Motor neuron (in vitro differentiated cells): ENCODE measurements at regions not wholly inside any gene's neighbourhood (a gene's known extent, or its start where the extent isn't known, plus 50 kb on each side); places are given as distances from the start of the nearest gene placed in this dataset.
"Not testable (repeated sequence)": the region's sequence is repeated elsewhere in the genome, so short reads cannot be mapped to it uniquely, and the experiment has no call there.

ENCODE experiments used
- ATAC-seq, 8 experiments: fragments of 200-7000 bp; cut with Tn5 transposase; replicated peaks in 6 of 8; 2 replicates each; pipeline ENCODE4 v1.8.0; 2021; ENCODE audit warnings: mild to moderate bottlenecking in 8 of 8, moderate library complexity in 8 of 8
- H3K27ac ChIP-seq, 2 donors: fragments of 250-450 bp; sonication (Bioruptor Pico); 2 replicates each; pipeline ENCODE4 v1.9.0; 2021; ENCODE audit warnings: antibody characterized with exemption in 2 of 2, mild to moderate bottlenecking in 2 of 2, moderate library complexity in 1 of 2
- H3K4me1 ChIP-seq, 2 donors: fragments of 250-450 bp; sonication (Bioruptor Pico); replicated peaks in 1 of 2; 2 replicates each; pipeline ENCODE4 v1.6.1; 2021; ENCODE audit warnings: antibody characterized with exemption in 2 of 2, mild to moderate bottlenecking in 2 of 2, moderate library complexity in 1 of 2
- H3K4me3 ChIP-seq, 5 donors: fragments of 250-450 bp; sonication (Bioruptor Pico); 2 replicates each; pipeline ENCODE4 v1.9.0; 2021; ENCODE audit warnings: antibody characterized with exemption in 5 of 5, mild to moderate bottlenecking in 5 of 5, moderate library complexity in 4 of 5
- WGBS, 10 experiments: fragments of 450-650 bp; shearing (Covaris generic); methylation state at CpG; one replicate each; pipeline ENCODE4 v1.0.0; 2022; 5-methylcytosine and 5-hydroxymethylcytosine counted together
- in situ Hi-C, 9 experiments: fragments of 400-800 bp; cut with MboI; loops; one replicate each; pipeline ENCODE4 v1.15.0; 2021; ENCODE audit warnings: low sequenced_read_pairs in 9 of 9, low pct_unique_long_range_greater_than_20kb in 2 of 9; ENCODE audit not compliant: unreplicated experiment in 9 of 9

DNA sequence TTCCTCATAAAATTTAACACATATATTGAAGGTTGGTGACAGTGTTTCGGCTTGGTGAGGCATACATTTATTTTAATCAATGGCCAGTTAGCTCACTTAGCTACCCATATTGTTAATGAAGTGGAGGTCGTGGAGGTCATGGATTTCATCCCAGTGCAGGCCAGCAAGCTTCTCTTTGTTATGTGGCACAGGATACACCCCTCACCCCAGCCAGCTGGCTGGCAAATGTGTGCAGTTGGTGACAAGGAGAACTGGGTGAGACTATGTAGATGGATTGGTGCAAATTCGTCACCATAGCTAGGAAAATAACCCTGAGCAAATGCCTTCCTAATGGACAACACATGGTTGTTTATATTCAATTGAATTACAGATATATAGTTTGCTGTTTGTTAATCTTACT is 50.5 kb upstream of the FOXP2 start:
- Histone ChIP-seq H3K4me3 (no peak overlapping the region), H3K4me1 (peaks cover 8 to 25% of the 10 kb centered on the region in 2 donors), H3K27ac (no peak overlapping the region)
- in situ Hi-C loops = no loop called here
- ATAC-seq = peak; percentile 24 to 80 (median 48)
- 5 to 44% (median 24%) methylated on average over 1 to 3 of the region's 3 CpGs; no CpG with 5 or more reads in 2 of the 10 experiments for WGBS, 10 experiments

DNA sequence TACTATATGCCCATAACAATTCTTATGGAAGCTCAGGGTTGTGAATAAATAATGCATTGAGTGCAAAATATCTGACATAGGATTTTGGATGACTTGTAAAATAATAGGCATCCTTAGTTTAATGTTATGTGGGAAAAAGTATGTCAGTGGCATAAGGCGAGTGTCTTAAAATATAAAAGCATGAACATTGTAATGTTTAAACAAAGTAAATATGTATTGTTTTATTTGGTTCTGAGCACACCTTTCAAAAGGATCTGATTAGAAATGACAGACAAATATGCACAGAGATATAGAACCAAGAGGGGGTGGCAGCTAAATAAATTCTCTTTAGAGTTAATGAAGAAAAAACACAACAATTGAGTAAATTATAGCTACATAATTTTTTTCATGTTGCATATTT is 51.3 kb upstream of the FOXP2 start:
- no peak for ATAC-seq
- 29 to 100% (median 87%) methylated on average over 1 of the region's 1 CpG; no CpG with 5 or more reads in 2 of the 10 experiments for WGBS, 10 experiments
- H3K4me1 ChIP-seq = peaks cover 8 to 25% of the 10 kb centered on the region in 2 donors
- no peak overlapping the region for H3K27ac ChIP-seq
- H3K4me3 ChIP-seq = no peak overlapping the region
- in situ Hi-C loops = no loop called here

DNA sequence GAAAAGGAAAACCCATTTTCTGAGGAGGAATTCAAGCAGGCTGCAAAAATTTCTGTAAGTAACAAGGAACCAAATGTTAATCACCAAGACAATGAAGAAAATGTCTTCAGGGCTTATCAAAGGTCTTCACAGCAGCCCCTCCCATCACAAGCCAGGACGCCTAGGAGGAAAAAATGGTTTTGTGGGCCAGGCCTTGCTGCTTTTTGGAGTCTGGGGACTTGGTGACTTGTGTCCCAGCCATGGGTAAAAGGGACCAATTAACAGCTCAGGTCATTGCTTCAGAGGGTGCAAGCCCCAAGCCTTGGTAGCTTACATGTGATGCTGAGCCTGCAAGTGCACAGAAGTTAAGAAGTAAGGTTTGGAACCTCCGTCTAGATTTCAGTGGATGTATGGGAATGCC is 55.7 kb upstream of the FOXP2 start:
- H3K4me3 ChIP-seq = no peak overlapping the region
- ATAC-seq = no peak
- peaks cover under 1 to 2% of the 10 kb centered on the region in 2 donors for H3K4me1 ChIP-seq
- H3K27ac ChIP-seq = no peak overlapping the region
- in situ Hi-C loops = no loop called here
- WGBS, 10 experiments = 60 to 100% (median 90%) methylated on average over 1 to 2 of the region's 2 CpGs; no CpG with 5 or more reads in 4 of the 10 experiments

DNA sequence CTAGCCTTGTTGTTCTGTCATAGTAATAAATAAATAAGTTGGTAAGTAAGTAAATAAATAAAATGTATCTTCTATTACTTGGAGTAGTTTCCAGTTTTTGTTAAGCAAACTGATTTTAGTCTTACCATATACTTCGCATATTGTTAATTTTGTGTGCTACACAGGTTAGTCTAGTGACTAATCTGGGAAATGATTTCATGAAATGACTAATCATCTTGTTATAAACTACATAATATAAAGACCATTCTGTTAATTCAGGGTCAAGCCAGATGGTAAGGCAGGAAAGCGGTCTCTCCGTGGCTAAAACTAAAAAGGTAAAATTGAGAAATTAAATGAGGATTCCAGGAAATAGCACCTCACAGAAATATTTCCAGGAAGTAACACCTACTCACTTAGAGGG is 58.5 kb upstream of the FOXP2 start:
- Histone ChIP-seq H3K4me1 (no peaks in the 10 kb centered on the region), H3K27ac (no peak overlapping the region), H3K4me3 (no peak overlapping the region)
- 59 to 100% (median 92%) methylated on average over 1 to 3 of the region's 3 CpGs for whole genome bisulfite sequencing, 10 experiments
- peak in 1 of 8 experiments; percentile 33 for ATAC-seq
- in situ Hi-C loops = no loop called here

DNA sequence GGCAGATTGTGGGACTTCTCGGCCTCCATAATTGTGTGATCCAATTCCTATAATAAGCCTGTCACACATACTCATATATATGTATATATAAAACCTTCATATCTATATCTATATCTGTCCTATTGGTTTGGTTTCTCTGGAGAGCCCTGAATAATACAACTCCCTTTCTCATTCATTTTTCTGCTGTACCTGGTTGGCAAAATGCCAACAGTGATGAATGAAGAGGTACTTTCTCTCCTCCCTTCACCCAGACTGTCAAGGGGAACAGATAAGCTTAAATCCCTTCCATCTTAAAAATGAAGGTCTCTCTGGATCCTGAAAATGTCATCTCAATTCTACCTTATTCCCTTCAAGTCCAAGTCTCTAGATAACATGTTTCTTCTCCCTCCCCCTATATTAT is 60.3 kb upstream of the FOXP2 start:
- ATAC-seq = no peak
- in situ Hi-C loops = no loop called here
- no peaks in the 10 kb centered on the region for H3K4me1 ChIP-seq
- no peak overlapping the region for H3K4me3 ChIP-seq
- no peak overlapping the region for H3K27ac ChIP-seq
- WGBS, 10 experiments = 57 to 100% (median 100%) methylated on average over 1 of the region's 1 CpG; no CpG with 5 or more reads in 5 of the 10 experiments

DNA sequence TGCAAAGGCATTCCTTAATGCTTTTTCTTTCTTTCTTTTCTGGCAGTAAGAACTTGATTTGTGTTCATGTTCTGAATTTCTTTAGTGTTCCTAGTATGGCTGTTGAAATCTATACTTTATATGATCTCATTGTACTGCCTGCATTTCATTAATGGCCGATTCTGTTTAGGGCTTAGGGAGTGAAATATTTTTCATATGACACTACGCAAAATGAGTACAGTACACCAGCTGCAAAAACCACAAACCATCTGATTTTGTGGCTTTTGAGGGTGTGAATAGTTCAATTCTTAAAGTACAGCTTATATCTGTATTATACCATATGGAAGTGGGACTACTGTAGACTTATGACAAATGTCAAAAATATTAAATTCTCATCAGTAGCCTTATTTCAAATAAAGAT is 69.1 kb upstream of the FOXP2 start:
- 0 to 100% (median 52%) methylated on average over 1 to 2 of the region's 2 CpGs; no CpG with 5 or more reads in 2 of the 10 experiments for WGBS, 10 experiments

DNA sequence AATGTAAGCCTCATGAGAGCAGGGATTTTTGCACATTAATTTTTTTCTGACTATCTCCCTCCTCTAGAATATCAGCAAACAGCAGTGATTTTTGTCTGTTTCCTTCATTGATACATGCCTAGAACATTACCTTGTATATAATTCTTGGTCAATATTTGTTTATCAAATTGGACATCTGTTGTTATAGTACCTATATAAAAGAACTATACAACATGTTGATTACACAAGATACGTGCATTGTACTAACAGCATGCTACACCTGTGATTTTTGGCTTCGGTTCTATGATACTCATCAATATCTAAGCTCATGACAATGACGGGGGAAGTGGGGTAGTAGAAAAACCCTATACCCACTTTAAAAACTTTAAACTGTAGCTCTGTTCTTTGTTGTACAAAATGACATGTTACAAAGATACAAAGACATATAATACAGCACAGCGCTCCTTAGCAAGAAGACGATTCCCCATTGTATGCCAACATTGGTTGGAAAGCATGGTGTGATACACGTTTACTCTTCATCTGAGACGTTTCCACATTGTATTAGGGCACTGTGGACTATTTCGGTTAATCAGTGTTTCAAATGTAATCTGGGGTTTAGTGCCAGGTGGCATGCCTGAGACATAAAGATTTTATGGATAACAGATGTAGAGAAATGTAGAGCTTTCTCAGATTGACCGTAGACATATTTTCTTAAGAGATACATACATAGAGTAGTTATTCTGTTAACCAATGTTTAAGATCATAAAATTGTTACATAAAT is 70.5 kb upstream of the FOXP2 start:
- no peak for ATAC-seq
- no peak overlapping the region for H3K4me3 ChIP-seq
- no peak overlapping the region for H3K27ac ChIP-seq
- in situ Hi-C loops = no loop called here
- whole genome bisulfite sequencing, 10 experiments = 46 to 100% (median 97%) methylated on average over 1 to 9 of the region's 9 CpGs; no CpG with 5 or more reads in 2 of the 10 experiments
- H3K4me1 ChIP-seq = no peaks in the 10 kb centered on the region

More for the DNA sequence above, 69.1 kb upstream of the FOXP2 start:
- no peaks in the 10 kb centered on the region for H3K4me1 ChIP-seq
- H3K4me3 ChIP-seq = no peak overlapping the region
- in situ Hi-C loops = no loop called here
- no peak overlapping the region for H3K27ac ChIP-seq
- ATAC-seq = no peak

DNA sequence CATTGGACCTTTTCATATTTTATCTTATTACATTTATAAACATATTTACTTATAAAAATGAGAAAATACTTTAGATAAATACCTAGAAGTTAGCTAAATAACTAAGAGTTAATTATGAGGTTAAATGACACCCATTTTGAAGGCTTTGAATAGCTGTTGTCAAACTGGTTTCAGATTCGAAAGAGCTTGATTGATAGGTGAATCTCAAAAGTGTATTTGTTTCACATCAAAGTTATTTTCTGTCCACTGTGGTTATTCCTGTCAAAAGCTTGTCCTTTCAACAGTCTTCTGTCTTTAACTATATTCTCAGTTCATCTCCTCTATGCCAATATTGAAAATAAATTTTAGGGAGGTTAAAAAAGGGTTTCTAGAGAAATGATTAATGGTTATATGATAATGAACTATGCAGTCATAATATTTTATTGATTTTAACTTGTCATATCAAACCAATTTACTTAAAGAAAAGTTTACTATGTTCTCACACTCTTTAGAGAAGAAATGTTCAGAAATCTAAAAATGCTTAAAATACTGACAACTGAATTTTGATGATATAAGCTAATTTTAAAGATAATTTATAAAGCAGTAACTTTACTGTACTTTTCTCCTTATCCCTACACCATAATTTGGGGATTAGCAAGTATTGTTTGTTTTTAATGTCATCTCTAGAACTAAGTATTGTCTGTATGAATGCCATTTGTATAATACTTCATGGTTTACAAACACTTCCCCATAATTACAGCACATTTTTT is 72.0 kb upstream of the FOXP2 start:
- ATAC-seq = no peak
- Histone ChIP-seq H3K4me3 (no peak overlapping the region), H3K27ac (no peak overlapping the region), H3K4me1 (no peaks in the 10 kb centered on the region)
- in situ Hi-C loops = no loop called here
- WGBS, 10 experiments = 13 to 100% (median 78%) methylated on average over 1 of the region's 1 CpG; no CpG with 5 or more reads in 2 of the 10 experiments

DNA sequence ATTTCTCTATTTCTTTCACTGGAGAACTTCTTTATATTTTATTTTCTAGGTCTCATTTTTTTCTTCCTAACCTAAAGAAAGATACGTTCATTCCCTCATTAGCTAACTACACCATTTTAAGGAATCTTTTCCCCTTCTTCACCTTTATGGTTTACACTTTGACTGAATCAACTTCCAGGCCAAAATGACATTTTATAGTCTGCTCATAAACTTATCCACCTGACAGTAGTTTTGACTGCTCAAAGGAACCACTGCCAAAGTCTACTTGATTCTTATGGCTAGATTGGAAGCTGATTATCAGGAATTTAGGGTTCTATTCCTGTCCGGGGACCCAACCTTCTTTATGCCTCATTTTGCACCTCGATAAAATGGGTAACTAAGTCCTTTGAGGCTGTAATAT is 73.0 kb upstream of the FOXP2 start:
- no peak overlapping the region for H3K27ac ChIP-seq
- WGBS, 10 experiments = 17 to 85% (median 75%) methylated on average over 1 to 3 of the region's 3 CpGs; no CpG with 5 or more reads in 1 of the 10 experiments
- in situ Hi-C loops = no loop called here
- no peak overlapping the region for H3K4me3 ChIP-seq
- ATAC-seq = no peak
- H3K4me1 ChIP-seq = no peaks in the 10 kb centered on the region

DNA sequence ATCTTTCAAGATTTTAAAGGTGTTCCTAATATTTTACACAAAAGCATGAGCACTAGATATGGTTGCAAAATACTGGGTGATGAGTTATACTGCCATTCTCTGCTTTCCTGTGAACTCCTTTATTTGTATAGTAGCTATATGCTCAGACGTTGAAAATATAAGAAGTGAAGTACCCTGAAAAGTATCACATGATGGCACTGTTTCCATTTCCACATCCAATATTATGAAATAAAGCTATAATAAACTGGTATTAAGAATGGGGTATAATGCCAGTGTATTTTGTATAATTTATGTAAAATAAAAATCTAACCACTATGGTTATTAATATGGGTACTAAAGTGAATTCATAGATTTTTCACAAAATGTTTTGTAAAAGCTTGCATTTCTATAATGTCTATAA is 79.6 kb upstream of the FOXP2 start:
- no peak for ATAC-seq
- H3K27ac ChIP-seq = no peak overlapping the region
- 0 to 100% (median 61%) methylated on average over 1 of the region's 1 CpG; no CpG with 5 or more reads in 4 of the 10 experiments for WGBS, 10 experiments
- no peaks in the 10 kb centered on the region for H3K4me1 ChIP-seq
- H3K4me3 ChIP-seq = no peak overlapping the region
- in situ Hi-C loops = no loop called here

DNA sequence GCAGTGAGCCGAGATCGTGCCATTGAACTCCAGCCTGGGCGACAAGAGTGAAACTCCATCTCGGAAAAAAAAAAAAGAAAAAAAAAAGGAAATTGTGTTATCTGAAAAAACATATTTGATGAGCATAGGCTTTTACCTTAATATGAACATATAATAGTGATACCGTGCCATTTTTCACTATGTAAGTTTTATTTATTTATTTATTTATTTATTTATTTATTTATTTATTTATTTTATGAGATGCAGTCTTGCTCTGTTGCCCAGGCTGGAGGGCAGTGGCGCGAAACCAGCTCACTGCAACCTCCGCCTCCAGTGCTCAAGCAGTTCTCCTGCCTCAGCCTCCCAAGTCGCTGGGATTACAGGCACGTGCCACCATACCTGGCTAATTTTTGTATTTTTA is 85.2 kb upstream of the FOXP2 start:
- H3K27ac ChIP-seq, ATAC-seq, H3K4me3 ChIP-seq, H3K4me1 ChIP-seq, in situ Hi-C loops: not testable (repeated sequence)
- 34 to 100% (median 93%) methylated on average over 3 to 10 of the region's 10 CpGs for WGBS, 10 experiments

DNA sequence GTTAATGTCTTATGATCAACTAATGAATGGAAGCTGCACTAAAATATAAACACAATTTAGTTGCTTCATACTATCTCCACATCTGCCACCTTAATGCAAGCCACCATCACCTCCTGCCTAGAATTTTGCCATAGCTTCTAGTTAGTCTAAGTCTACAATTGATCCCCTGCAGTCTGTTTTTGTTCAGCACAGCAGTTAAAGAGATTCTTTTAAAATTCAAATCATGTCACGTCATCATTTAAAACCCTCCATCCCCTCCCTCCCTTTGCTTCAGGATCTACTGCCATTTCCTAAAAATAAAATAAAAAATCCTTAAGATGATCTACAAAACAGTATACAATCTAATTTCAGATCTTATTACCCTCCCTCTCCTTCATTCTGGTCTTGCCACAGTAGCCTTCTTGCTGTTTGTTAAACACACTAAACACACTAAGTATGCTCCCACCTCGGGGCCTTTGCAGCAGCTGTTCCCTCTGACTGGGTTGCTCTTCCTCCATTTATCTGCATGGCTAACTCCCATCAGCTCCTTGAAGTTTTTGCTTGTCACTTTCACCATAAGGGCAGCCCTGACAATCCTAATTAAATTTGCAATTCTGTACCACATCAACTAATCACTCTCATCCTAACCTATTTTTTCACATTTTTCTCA is 97.0 kb upstream of the FOXP2 start:
- 0 to 55% (median 9%) methylated on average over 1 to 2 of the region's 2 CpGs; no CpG with 5 or more reads in 2 of the 10 experiments for WGBS, 10 experiments
- no peak for ATAC-seq
- in situ Hi-C loops = no loop called here
- no peaks in the 10 kb centered on the region for H3K4me1 ChIP-seq
- no peak overlapping the region for H3K4me3 ChIP-seq
- no peak overlapping the region for H3K27ac ChIP-seq

DNA sequence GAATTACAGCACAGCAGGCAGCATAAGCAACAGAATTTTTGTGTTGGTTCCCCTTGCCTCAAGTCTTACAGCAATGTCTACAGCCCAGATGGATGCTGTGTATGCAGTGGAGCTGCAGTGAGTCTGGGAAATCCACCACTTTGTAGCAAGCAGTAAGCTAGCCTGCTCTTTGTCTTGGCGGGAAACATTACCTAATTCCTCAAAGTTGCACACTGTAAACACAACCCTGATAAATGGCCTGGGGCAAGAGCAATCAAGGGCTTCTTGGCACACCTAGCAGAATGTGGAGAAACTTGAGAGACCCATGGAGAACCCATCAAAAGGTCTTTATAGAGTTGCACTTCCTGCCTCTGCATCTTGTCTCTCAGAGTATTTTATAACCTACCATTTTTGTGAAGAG is 102.0 kb upstream of the FOXP2 start:
- H3K27ac ChIP-seq = no peak overlapping the region
- no peak overlapping the region for H3K4me3 ChIP-seq
- ATAC-seq = no peak
- in situ Hi-C loops = no loop called here
- 83 to 100% methylated on average over 1 of the region's 1 CpG; no CpG with 5 or more reads in 8 of the 10 experiments for WGBS, 10 experiments
- H3K4me1 ChIP-seq = no peaks in the 10 kb centered on the region
